Small intestine (tissue), 7 donors: ENCODE measurements at regions not wholly inside any gene's neighbourhood (a gene's known extent, or its start where the extent isn't known, plus 50 kb on each side); places are given as distances from the start of the nearest gene placed in this dataset.

Source experiments
- DNase-seq, 2 donors: peaks; one replicate each; pipeline versions ENCODE4 v3.0.0 to v3.0.0-alpha.2; 2013
- FAIRE-seq: peaks from 2 replicates; lab custom pipeline; 2012; peaks lifted over from hg19 to GRCh38; lab: Jason Lieb, UNC
- H3K27ac ChIP-seq, 3 donors: one replicate each; pipeline ENCODE4 v1.5.1; 2013; ENCODE audit warnings: low read length in 2 of 3, mild to moderate bottlenecking in 2 of 3, control low read depth in 1 of 3, inconsistent platforms in 1 of 3, low read depth in 1 of 3, moderate library complexity in 1 of 3
- H3K27me3 ChIP-seq, 3 donors: one replicate each; pipeline ENCODE4 v1.6.1; 2013; ENCODE audit warnings: low read length in 3 of 3, inconsistent platforms in 1 of 3; ENCODE audit not compliant: control insufficient read depth in 3 of 3, insufficient read depth in 3 of 3
- H3K36me3 ChIP-seq, 3 donors: one replicate each; pipeline ENCODE4 v1.6.1; 2013; ENCODE audit warnings: low read length in 3 of 3, inconsistent platforms in 1 of 3, low read depth in 1 of 3, mild to moderate bottlenecking in 1 of 3, moderate library complexity in 1 of 3; ENCODE audit not compliant: control insufficient read depth in 3 of 3, insufficient read depth in 2 of 3
- H3K4me1 ChIP-seq, 3 donors: one replicate each; pipeline ENCODE4 v1.6.1; 2013; ENCODE audit warnings: low read length in 2 of 3, inconsistent platforms in 1 of 3, low read depth in 1 of 3, mild to moderate bottlenecking in 1 of 3, moderate library complexity in 1 of 3; ENCODE audit not compliant: control insufficient read depth in 3 of 3, insufficient read depth in 2 of 3
- H3K4me3 ChIP-seq, 3 donors: one replicate each; pipeline ENCODE4 v1.5.1; 2013; ENCODE audit warnings: low read length in 3 of 3, control low read depth in 1 of 3, inconsistent platforms in 1 of 3, low read depth in 1 of 3, mild to moderate bottlenecking in 1 of 3, moderate library complexity in 1 of 3
- H3K9me3 ChIP-seq, 2 donors: one replicate each; pipeline ENCODE4 v1.6.1; 2013; ENCODE audit warnings: low read depth in 1 of 2, low read length in 1 of 2; ENCODE audit not compliant: control insufficient read depth in 2 of 2, insufficient read depth in 1 of 2
- WGBS, 3 donors: extraction: QIAGEN DNeasy Blood & Tissue Kit; methylation state at CpG; one replicate each; pipeline ENCODE4 v1.1.7; 2013; 5-methylcytosine and 5-hydroxymethylcytosine counted together
- donor health status: healthy with polysubstance abuse.
- donor health status: control.
- donor health status: control.
- donor health status: Bipolar disorder and iron deficiency.
- donor health status: healthy.

DNA sequence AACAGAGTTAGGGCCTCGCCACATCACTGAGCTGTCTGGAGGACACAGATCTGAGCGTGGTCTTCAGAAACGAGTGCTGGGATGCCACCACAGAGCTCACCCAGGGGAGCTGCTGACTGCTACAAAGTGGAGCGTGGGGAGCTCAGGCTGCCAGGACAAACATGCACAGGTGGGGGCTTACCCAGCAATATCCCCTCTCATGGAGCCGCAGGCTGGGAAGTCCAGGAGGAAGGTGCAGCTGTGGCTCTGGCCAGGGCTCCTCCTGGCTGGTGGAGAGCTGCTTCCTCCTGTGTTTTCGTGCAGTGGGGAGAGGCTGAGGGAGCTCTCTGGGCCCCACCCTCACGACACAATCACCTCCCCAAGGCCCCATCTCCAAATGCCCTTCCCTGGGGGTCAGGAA lies 368.6 kb upstream of the IRX4 start:
- DNase-seq, result no peak

DNA sequence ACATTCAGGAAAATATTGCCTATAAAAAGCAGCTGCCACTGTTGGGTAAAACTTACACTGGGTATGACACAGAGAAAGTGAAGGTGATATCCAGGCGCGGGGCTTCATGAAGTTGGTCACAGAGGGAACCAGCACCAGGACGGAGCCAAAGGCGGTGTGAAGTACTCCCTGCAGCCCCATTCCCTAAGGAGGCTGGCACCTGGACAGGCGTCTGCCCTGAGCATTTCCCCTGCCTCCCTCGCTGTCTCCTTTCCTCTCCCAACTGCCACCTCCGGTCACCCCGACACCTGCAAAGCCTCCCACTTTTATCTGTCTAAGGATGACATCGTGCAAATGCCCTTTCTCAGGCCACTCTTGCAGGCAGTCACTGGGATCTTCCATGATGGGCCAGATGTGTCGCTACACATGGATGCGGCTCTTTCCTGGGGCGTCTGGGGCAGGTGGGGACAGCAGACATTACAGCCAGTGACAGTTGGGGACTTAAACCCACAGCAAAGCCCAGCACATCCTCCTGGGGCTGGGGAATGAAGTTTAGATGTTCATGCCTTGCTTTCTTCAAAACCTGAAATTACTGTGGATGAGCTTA lies 367.7 kb upstream of the IRX4 start:
- WGBS, 3 donors, result 90 to 93% (median 92%) methylated on average over 12 of the region's 12 CpGs
- Histone ChIP-seq H3K9me3 (no peaks in the 10 kb centered on the region), H3K27ac (no peak overlapping the region), H3K4me1 (no peaks in the 10 kb centered on the region), H3K4me3 (no peak overlapping the region), H3K27me3 (no peaks in the 10 kb centered on the region), H3K36me3 (no peaks in the 10 kb centered on the region)
- no peak for DNase-seq
- FAIRE-seq, result no peak

More for the DNA sequence above, 368.6 kb upstream of the IRX4 start:
- H3K9me3 ChIP-seq, result no peaks in the 10 kb centered on the region
- H3K4me3 ChIP-seq, result no peak overlapping the region
- 64 to 73% (median 69%) methylated on average over 6 to 7 of the region's 7 CpGs for WGBS, 3 donors
- no peaks in the 10 kb centered on the region for H3K36me3 ChIP-seq
- no peaks in the 10 kb centered on the region for H3K4me1 ChIP-seq
- no peaks in the 10 kb centered on the region for H3K27me3 ChIP-seq
- no peak overlapping the region for H3K27ac ChIP-seq
- FAIRE-seq, result no peak

DNA sequence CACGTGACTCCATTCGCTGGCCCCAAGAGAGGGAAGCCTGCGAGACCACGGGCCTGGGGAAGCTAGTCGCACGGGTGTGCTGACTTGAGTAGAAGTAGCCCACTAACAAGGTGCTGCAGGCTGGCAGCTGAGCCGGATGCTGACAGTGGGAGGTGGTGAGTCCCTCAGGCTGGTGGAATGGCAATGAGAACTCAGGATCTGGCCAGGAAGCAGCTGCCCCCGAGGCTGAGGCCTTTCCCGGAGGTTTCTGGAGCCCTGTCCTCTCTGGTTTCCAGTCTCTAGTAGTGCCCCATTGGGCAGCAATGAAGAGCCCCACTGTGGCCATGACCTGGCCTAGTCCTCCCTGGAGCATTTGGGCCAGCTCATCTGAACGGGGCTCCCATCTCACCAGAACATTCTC lies 366.7 kb upstream of the IRX4 start:
- no peaks in the 10 kb centered on the region for H3K36me3 ChIP-seq
- H3K27me3 ChIP-seq, result no peaks in the 10 kb centered on the region
- no peaks in the 10 kb centered on the region for H3K4me1 ChIP-seq
- H3K4me3 ChIP-seq, result no peak overlapping the region
- DNase-seq (no peak), FAIRE-seq (no peak)
- no peak overlapping the region for H3K27ac ChIP-seq
- 74 to 87% (median 85%) methylated on average over 10 of the region's 10 CpGs for whole genome bisulfite sequencing, 3 donors
- H3K9me3 ChIP-seq, result no peaks in the 10 kb centered on the region

DNA sequence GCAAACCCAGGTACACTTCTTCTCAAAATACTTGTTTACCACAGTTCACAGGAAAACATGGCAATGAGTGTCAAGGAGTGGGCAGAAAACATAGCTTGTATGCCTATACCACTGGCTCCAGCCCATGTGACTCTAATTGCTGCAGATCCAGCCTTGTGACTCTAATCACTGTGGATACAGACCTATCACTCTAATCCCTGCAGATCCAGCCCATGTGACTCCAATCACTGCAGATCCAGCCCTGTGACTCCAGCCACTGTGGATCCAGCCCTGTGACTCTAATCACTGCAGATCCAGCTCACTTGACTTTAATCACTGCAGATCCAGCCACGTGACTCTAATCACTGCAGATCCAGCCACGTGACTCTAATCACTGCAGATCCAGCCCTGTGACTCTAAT lies 366.3 kb upstream of the IRX4 start:
- Histone ChIP-seq H3K9me3 (no peaks in the 10 kb centered on the region), H3K27ac (no peak overlapping the region), H3K4me1 (no peaks in the 10 kb centered on the region), H3K4me3 (no peak overlapping the region), H3K27me3 (no peaks in the 10 kb centered on the region), H3K36me3 (no peaks in the 10 kb centered on the region)
- FAIRE-seq (no peak), DNase-seq (no peak)
- 25 to 48% (median 38%) methylated on average over 2 of the region's 2 CpGs for WGBS, 3 donors

DNA sequence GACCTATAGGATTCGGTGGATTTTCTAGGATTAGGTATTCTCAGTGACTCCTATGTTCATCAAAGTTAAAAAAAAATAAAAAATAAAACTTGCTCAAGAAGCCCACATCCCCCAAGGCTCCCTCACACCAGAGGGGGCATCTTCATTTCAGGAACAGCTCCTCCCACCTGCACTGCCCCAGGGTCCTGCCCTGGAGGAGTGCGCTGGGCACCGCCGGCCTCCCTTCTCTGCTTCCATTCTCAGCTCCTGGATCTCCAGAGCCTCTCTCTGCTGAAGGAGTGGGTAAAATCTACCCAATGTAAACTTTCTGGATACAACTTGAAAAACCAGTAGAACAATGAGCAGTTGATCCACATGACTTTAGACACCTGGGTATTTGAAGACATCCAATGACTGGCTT lies 359.8 kb upstream of the IRX4 start:
- Histone ChIP-seq H3K9me3 (no peaks in the 10 kb centered on the region), H3K4me1 (no peaks in the 10 kb centered on the region), H3K27me3 (no peaks in the 10 kb centered on the region), H3K36me3 (no peaks in the 10 kb centered on the region), H3K27ac (no peak overlapping the region), H3K4me3 (no peak overlapping the region)
- no peak for DNase-seq
- WGBS, 3 donors, result 82 to 84% (median 84%) methylated on average over 4 of the region's 4 CpGs
- no peak for FAIRE-seq

DNA sequence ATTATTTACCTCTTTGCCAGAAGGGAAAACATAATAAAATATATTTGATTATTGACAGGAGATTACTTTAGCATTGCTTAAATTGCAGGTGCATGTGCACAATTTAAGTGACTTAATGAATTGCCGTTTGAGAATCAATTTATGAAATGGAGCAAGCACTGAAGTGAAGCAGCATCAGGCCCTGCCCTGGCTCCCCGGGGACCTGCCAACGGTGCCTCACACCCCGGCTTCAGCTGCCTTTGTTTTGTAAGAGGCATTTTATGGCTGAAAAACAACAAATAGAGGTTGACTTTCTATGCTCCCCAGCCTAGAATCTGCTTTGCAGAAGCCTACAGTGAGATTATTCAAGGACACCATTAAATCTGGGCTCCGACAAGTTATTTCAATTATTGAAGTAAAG lies 359.1 kb upstream of the IRX4 start:
- no peak overlapping the region for H3K27ac ChIP-seq
- H3K4me1 ChIP-seq, result no peaks in the 10 kb centered on the region

DNA sequence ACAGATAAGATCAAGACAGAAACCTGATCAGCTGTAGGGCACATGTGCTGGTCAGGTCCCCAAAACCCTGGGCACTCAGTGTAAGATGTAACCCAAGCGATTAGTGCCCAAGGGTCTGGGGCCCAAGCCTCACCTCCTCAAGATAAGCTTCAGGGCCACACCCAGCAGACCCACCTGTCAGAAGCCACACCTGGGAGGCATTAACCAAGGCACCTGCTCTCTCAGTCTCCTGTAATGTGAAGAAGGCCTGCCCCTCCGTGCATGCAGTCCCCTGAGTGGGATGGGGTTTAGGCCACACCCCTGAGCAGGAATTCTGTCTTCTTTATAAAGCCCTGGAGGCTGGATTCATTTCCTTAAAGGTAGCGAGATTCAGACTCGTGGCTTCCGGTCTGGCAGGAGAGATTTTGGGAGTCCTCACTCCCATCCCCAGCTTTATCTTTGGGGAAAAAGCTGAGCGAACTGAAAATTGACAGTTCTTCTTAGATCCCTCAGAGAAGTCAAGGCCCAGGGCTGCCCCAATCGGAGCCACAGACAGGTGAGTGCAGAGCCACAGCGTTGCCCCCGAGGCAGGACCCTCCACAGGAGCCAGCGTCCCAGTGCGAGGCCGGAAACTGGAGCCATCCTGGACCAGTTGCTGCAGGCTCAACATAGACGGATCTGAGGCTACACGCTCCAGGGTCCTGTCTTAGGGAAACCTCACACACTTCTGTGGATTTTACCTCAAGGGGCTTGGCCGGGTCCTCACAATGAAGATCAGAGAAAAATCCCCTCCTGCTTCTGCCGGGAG lies 357.6 kb upstream of the IRX4 start:
- WGBS, 3 donors, result 81 to 84% (median 84%) methylated on average over 16 of the region's 16 CpGs
- Histone ChIP-seq H3K4me1 (no peaks in the 10 kb centered on the region), H3K27ac (no peak overlapping the region), H3K36me3 (no peaks in the 10 kb centered on the region), H3K9me3 (no peaks in the 10 kb centered on the region), H3K27me3 (no peaks in the 10 kb centered on the region), H3K4me3 (no peak overlapping the region)
- FAIRE-seq (no peak), DNase-seq (no peak)

More for the DNA sequence above, 359.1 kb upstream of the IRX4 start:
- Histone ChIP-seq H3K4me3 (no peak overlapping the region), H3K36me3 (no peaks in the 10 kb centered on the region), H3K9me3 (no peaks in the 10 kb centered on the region), H3K27me3 (no peaks in the 10 kb centered on the region)
- 61 to 74% (median 74%) methylated on average over 5 of the region's 5 CpGs for WGBS, 3 donors
- FAIRE-seq (no peak), DNase-seq (no peak)

DNA sequence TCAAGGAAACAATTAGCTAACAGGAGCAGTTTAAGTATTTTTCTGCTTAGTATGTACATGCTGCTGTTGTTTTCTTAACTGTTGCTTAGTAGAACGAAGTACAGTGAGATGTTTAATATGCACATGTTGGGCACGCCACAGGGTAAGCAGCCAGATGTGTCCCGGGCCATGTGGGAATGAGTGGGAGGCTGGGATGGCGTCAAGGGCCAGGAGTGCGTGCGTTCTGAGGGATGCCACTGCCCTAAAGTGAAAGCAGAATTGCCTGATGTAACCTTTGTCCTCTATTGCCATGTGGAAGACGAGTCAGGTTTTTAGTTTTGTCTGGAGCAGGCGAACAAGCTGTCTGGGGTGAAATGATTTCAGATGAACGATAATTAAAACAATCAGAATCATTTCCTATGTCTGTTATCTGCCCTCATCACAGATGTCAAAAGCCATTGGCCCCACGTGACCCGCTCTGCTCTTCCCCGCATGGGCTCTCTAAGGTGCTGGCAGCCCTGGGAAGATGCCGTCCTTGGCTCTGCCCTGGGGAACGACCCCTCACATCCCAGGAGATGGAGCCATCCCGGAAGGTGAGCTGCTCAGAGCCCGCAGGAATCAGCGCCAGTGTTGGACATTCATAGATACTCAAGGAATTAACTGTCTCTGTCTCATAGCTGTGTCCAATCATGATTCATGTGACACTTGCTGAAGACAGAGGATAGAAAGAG lies 356.6 kb upstream of the IRX4 start:
- Histone ChIP-seq H3K9me3 (no peaks in the 10 kb centered on the region), H3K4me3 (no peak overlapping the region), H3K4me1 (no peaks in the 10 kb centered on the region), H3K27ac (no peak overlapping the region), H3K36me3 (no peaks in the 10 kb centered on the region), H3K27me3 (no peaks in the 10 kb centered on the region)
- 59 to 75% (median 64%) methylated on average over 17 of the region's 17 CpGs for WGBS, 3 donors
- FAIRE-seq (no peak), DNase-seq (no peak)
